Activated CD4-positive, alpha-beta T cell treated with anti-CD3 and anti-CD28 coated beads, Interleukin-10, Interleukin-2, amounts not matched to agents 100 ng/mL and 50 ng/mL, durations not matched to agents 16 hours and 8 hours (primary cell): ENCODE measurements at regions not wholly inside any gene's neighbourhood (a gene's known extent, or its start where the extent isn't known, plus 50 kb on each side); places are given as distances from the start of the nearest gene placed in this dataset.

Experiments
- DNase-seq: peaks from one replicate; pipeline ENCODE4 v3.0.0-alpha.2; 2020

DNA sequence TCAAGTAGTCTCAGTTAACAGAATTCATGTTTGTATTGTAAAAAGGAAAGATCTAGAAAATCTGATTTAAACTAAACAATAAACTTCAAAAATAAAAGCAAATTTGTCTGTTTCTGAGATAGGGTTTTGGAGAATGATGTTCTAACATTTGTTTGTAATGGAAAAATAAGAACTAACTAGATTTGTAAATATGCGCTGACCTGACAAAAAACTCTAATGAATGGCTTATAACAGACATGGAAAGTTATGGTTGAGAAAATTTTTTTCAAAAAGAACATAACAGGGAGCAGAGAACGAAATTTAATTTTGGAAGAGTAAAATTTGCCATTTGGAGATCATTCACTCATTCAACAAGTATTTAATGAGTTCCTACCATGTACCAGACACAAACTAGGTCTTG is 179.0 kb upstream of the TARS1 start:
- no peak for DNase-seq

DNA sequence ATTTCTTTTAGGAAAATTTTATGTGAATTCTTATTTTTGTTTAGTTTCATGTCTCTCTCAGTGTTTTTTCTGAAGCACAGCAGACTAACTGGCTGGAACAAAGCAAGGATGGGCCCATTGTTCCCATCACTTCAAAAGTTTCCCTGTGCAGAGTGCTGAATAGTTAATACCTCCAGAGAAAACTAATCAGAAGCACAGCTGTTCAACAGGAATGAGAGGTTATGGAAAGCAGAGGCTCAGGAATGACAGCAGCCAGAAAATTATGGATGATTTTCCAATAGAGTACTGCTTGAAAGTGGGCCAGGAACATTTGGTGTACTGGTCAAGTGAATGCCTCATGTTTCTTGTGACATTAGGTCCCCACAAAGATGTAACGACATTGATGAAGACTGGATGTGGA is 173.0 kb upstream of the TARS1 start:
- DNase-seq = no peak

DNA sequence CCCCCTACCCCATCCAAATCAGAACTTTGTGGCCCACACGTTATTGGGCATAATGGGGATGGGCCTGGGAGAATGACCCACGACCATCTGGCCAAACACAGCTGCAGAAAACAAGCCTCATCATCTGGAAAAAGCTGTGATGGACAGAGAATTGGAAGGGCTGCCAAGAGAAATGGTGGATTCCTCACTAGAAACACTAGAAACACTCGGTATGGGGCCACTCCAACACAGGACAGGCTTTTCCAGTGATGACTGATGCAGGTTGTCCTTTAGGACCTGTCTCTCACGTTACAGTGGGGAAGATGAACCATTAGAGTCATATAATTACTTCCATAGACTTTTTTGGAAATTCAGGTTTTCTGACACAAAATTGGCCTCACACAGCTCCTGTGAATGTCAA is 172.4 kb upstream of the TARS1 start:
- DNase-seq = no peak

DNA sequence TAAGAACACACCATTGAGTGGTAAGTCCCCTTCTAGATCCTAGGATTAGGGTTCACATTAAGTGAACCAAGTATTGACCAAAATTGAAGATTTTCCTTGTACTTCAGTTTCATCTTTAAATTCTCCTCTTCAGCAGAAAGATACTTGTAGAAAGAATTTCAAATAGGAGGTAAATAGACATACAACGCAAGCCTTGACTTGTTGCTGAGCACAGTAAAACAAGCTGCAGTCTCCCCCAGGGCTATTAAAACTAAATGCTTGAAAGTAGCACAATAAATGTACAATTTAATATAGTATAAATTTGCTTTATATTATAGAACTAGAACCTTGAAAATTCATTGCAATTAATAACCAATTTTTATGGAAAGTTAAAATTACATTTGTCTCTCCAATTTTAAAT is 170.1 kb upstream of the TARS1 start:
- no peak for DNase-seq

DNA sequence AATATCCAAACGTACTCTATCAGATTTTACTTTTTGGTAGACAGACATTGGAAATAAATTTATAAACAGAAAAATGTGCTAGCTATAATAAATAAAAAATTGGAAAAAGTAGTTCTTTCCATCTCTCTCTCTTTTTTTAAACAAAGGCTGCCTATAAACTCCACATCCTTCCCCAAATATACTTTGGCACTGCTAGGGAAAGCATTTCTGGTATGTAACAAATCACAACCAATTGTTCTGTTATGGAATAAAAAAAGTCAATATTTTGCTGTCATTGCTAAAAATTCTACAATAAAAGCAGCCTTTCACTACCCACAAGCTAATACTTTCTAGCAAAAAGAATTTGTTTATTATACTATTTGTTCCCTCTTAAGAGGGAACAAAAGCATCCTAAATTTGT is 169.2 kb upstream of the TARS1 start:
- DNase-seq = no peak

DNA sequence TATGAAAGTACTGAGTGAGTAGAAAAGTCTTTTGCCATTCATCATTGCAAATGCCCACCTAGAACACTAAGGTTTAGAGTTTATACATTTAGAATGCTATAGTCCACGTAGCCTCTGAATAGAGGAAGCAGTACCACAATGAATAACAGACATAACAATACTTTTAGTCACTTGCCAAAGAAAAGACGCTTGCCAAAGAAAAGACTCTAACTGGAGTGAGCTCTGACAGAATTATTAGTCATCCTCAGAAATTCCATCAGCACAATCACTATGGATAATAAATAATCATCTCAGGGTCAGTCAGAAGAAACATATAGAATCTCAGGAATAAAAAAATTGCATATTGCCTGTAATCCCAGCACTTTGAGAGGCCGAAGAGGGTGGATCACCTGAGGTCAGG is 168.5 kb upstream of the TARS1 start:
- no peak for DNase-seq

DNA sequence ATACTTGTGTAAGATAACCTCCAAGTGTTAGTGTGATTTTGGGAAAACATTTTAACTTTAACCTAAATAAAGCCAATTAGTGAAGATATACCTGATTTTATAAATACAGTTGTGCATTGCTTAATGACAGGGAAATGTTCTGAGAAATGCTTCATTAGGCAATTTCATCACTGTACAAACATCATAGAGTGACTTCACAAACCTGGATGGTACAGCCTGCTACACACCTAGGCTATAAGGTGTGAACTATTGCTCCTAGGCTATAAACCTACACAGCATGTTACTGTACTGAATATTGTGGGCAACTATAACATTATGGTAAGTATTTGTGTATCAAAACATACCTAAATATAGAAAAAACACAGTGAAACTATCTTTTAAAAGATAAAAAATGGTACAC is 166.8 kb upstream of the TARS1 start:
- DNase-seq = no peak

DNA sequence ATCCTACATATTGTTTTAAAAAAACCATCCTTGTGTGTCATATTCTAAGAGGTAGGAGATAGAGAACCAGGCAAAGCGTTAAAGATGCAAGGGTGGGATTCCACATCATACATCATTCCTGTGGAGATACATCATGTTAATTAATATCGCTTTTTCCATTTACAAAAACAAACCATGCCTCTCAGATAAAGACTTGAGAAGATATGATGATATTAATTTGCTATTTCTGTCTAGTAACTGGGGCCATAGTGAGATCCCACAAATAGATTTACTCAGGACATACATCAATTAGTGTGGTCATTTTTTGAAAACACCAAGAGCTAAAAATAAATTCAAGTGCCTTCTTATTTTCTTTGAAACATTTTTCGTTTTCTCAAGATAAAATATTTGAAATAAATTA is 165.4 kb upstream of the TARS1 start:
- DNase-seq = no peak

DNA sequence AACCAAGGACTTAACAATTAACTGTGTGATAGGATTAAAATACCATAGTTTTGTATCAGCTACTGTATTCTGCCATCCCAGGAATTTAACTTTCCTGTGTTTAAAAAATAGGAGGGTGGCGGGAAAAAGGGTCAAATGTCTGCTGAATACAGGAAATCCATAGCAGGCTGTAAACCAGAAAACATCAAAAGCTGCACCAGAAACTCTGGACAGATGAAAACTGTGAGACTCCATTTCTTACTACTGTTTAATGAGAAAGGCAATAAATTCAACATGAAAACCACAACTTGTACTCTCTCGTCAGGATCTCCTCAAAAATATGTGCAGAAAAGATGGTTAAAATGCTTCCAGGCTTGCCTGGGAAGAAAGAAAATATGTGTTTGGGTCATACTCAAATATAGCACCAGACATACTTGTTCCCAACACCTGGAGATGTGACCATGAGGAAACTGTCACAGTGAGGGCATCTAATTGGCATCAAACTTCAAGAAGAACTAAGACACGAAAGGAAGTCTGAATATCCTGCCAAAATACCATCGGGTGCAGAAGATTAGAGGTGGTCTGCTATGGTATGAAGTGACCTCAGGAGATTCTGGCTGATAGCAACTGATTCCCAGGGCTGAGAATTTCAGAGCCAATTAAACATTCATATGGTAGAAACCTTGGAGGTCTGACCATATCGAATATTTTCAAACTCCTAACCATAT is 164.7 kb upstream of the TARS1 start:
- DNase-seq = no peak

DNA sequence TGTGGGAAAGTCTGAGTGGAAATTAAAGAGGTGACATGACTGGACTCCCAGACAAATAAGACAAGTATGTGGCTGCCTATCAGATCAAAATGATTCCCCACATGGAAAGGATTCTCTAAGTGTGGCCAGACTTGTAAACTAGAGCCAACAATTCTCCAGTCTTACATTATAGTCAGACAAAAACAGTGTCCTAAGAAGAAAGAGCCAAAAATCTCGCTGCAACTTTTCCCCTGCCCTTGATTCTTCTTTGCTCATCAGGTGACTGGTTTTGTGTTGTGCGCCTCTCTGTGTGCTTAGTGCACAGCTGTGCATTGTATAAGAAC is 164.2 kb upstream of the TARS1 start:
- DNase-seq = no peak

DNA sequence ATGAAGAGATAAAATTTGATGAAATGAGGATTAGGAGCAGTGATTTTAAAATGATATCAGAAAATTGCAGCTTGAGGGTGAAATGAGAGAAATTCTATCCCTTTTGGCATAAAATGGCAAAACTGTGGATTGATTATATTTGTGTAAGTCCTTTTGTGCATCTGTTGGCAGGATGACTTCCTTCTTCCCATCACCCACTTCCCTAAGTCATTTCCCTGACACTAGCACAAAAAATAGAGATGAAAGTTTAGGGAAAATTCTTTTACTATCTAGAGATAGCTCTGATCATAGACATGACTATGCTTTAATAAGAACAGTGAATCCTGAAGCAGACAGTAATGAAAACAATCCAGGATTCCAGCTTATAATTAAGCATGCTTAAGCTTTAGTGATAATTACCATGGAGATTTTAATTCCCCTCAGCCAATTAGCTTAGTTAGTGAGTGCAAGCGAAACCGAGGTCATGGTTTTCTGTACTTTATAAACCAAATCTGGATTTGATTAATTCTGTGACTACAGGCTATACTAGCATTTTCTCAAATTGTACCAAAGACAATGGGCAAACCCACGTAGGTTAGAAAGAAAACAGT is 163.6 kb upstream of the TARS1 start:
- DNase-seq = no peak

DNA sequence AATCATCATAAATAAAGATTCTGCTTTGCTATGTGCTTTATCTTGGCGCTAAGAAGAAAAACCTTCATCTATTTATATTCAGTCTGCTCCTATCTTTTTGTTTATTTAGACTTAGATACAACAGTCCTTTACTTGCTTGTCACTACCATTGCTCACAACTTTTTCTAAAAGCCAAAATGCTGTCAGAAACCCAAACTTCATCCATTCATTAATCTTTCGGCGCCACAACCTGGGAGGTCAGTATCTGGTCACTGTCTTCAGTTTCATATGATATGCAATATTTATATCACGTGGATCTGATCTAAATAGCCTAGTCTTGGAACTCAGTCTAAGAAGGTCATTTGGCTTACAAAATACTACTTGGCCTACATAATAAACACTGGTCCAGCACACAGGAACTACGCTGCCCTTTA is 159.3 kb upstream of the TARS1 start:
- no peak for DNase-seq

DNA sequence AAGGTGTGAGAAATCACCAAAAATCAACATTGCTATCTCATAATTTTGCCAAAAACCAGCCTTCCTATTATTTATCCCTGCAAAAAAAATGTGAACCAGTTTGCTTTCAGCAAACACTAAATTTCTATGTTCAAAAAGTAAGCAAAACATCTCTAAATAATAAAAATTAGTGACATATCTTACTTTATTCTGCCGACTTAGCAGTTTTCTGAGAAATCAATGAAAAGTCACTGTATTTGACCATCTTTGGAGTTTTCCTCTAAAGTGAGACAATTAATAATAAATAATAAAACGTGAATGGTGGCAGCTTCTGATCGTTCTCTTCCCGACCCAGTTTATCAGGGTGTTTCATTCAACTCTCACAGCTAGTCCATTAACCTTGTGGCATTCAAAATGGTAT is 158.6 kb upstream of the TARS1 start:
- no peak for DNase-seq

DNA sequence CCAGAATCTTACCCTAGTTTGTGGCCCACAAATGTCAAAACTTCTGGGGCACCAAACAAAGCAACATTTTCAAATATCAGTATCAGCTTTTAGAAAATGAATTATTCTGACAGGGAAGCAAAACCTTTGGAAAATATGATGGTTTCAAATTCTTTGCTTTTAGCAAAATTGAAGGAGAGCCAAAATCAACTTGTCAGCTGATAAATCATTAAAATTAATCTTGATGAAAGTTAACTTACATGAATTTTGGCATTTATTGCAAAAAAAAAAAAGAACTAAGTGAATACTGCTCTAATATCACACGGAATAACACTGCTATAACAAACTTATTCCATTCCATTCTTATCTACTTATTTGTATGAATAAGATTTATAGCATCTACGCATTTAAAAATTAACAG is 158.1 kb upstream of the TARS1 start:
- no peak for DNase-seq

DNA sequence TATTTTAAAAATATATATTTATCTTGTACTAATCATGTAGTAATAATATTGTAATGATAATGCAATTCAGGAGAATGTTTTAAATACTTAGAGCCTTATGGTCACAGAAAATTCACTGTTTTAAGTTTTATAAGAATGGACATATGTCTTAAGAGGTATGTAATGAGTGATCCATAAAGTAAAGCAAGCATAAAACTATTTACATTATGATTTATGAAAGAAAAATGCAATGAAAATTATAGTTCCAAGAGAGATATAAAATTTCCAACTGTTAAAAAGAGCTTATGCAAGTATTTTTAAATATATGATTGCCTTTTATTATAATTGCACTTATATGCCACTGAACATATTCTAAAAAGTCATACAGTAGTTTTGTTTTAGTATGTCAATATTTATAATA is 157.5 kb upstream of the TARS1 start:
- no peak for DNase-seq

DNA sequence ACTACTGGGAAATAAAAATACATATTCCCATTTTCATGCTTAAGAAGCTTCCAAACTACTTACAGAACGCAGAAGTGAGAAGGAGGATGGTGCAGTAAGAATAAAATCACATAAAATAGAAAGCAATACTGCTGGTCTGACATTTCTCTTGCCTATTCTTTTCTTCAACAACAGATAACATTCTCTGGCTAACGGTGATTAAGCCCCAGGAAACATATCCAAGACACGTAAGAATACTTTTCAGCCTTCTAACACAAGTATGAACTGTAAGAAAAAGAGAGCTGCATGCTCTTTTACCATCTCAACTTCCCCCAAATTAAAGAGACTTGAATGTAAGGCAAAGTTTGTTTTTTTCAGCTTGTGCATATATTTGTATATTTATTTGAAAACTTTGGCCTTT is 156.1 kb upstream of the TARS1 start:
- DNase-seq = no peak

DNA sequence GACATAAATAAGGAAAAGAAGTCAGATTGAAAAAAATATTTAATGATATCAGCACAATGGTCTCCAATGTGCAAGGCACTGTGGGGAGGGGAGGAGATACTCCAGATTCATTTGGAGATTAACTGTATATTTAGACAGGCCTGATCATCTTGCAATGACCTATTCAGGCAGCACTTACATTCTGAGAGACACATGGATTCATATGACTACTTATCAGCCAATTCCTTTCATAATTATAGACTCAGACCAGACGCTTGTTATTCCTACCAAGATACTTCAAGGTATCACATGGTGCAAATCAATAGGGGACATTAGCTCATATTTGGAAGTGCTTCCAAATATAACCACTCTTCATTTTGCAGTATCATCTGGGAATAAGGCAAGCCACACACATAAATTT is 153.5 kb upstream of the TARS1 start:
- no peak for DNase-seq

DNA sequence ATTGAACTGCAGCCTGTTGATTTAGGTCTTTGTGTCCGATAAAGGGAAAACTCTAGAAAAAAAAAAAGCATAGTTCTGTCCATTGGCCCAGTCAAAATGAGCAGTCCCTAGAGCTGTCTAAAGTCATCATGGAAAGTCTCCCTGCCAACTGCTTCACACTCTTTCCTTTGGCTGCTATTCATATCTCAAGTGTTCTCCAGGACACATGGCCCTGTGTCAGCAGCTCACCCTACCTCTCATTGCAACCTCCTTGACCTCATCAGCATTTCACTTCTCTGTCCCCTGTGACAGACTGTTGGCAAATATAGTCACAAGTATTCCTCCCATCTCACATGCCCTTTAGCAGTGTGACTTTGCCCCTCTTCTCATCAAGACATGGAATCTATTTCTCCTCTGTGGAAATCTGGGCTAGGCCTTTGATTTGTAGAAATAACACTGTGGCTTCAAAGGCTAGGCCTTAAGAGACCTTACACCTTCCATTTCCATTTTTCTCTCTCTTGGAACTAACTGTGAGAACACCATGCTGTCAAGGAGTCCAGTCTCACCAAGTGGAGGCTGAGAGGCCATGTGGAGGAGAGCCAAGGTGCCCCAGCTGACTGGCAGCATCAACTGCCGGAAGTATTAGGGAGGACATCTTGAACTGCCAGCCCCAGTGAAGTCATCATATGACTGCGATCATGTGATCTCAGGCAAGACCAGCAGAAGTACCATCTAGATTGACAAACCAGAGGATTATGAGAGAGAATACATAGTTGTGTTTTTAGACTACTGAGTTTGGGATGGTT is 149.4 kb upstream of the TARS1 start:
- no peak for DNase-seq

DNA sequence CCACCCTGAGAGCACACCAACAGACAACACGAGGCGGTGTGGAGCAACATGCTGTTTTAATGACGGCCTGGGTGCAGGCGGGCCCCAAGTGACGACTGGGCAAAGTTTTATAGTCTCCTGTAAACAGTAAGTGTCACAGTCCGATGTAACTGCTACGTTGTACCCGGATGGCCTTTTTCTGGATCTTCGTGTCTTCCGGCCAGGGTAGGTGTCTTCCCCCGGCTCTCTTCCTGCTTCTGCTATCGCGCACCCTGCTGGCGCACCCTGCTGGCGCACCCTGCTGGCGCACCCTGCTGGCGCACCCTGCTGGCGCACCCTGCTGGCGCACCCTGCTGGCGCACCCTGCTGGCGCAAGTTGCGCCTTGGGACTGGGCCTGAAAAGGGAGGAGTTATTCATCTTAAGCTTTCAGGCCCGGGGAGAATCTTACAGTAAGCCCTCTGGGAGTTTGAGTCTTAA is 143.0 kb upstream of the TARS1 start:
- no peak for DNase-seq

DNA sequence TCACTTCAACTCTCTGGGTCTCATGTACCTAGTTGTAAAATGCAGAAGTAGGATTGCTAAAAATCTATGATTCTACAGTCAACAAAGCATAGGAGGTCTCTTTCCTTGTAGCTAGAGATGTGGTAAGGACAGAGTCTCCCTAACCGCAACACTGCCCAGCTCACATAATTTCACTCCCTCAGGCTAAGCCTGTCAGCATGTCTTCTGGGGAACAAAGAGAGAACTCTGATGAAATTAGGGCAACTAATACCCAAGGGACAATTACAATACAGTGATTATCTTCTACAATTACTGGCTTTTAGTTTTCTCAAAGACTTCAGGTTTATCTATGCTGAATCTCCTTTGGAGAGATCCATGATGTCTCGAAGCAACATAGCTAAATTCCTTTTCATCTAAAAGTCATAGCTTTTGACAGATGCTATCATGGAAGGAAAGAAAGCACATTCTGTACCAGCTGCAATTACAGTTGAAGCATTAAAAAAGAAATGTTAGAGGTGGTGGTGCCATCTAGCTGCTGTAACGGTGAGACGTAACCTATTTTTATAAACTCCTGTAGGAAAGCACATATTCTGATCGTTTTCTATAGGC is 141.1 kb upstream of the TARS1 start:
- peak; percentile 1 for DNase-seq

DNA sequence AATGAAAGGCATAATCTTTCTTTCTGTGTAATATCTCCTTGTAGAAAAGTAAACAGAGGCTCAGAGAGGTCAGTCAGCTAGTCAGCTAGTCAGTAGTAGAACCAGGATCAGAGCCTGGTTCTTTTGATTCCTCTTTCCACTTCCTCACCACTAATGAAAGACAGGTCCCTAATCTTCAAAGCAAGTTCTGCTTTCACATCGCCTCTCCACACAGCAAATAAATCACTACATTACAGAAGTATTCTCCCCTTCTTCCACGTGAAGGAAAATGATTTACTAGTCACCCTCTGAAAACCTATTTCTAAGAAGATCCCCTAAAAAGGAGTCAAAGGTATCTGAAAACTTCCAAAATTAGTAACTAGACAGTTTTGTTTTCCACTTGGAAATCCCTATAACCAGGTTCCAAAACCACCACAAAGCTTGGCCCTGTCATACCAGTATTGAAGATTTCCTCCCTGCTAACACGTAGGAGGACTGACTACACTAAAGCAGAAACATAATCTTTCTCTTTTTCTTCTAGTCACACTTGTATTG is 140.5 kb upstream of the TARS1 start:
- peak; percentile 23 for DNase-seq

DNA sequence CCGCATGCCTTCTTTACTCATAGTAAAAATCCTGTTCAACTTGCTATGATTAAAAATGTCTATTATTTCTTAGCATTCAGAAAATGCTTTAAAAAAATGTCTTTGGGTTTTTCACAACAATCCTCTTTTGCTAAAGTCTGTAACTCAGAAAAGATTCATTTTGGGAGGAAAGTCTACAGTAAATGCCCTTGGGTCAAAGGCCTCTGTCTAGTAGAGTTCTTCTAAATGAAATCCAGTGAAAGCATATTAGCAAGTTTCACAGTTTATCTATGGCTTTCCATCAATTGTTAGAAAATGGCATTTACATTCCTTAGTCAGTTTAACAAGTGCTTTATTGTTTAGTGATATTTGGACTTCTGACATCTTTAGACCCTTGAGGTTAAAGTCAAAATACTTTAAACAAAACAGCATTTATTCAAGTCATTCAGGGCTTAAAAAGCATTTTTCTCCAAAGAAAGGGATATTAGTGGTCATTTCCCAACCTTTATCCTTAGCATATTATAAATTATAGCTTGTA is 137.1 kb upstream of the TARS1 start:
- no peak for DNase-seq

DNA sequence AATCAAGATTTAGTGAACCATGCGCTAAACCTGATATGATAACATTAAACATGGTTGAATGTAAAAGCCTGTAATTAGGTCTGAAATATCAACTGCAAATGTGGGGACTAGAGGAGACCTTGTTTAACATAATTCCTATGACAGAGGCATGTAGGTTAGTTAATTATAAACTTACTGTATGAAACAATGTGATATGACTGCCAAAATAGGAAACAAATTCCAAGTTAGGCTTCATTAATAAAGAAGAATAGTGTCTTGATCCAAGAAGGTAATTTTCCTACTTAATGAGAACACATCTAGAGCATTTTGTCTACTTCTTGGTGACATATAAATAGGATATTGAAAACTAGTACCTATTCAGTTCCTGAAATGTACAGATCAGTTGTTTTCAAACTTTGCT is 136.2 kb upstream of the TARS1 start:
- no peak for DNase-seq

DNA sequence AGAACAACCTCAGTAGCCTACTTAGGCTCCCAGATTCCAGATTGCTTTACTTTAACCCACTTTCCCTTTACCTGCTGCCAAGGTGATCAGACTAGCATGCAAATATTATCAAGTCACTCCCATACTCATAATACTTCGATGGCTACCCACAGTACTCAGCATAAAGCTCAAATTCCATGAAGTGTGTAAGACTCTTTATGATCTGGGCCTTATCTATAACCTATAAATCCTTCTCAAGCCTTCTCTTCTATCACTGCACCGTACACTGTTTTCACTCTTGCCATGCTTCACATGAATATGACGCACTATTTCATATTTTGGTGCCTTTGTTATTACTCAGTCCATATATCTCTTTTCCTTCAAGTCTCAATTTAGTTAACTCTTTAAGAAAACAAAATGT is 135.2 kb upstream of the TARS1 start:
- no peak for DNase-seq
